Renal cortex interstitium (tissue), 11 donors: ENCODE measurements at regions not wholly inside any gene's neighbourhood (a gene's known extent, or its start where the extent isn't known, plus 50 kb on each side); places are given as distances from the start of the nearest gene placed in this dataset.
"Not testable (repeated sequence)": the region's sequence is repeated elsewhere in the genome, so short reads cannot be mapped to it uniquely, and the experiment has no call there.

ENCODE experiments used
- DNase-seq, 11 donors: peaks; one replicate each; pipeline ENCODE4 v3.0.0-alpha.2; 2013; ENCODE audit warnings: low read depth in 9 of 11, low spot score in 4 of 11; ENCODE audit errors: extremely low read depth in 1 of 11

GRCh38 chr11:57047610-57048009 is 58.9 kb downstream of the OR5AK2 start:
- no peak for DNase-seq

- no peak for DNase-seq
These were observed 61.0 kb downstream of the OR5AK2 start for GRCh38 chr11:57049749-57050148.

- DNase-seq = no peak
These were observed 66.1 kb downstream of the OR5AK2 start for GRCh38 chr11:57054817-57055216.

GRCh38 chr11:57055744-57056143 is 67.0 kb downstream of the OR5AK2 start:
- DNase-seq = no peak

- no peak for DNase-seq
These were observed 68.0 kb downstream of the OR5AK2 start for GRCh38 chr11:57056735-57057134.

- no peak for DNase-seq
These were observed 68.8 kb downstream of the OR5AK2 start for GRCh38 chr11:57057561-57057960.

GRCh38 chr11:57062957-57063356 is 74.2 kb downstream of the OR5AK2 start:
- DNase-seq = not testable (repeated sequence)

GRCh38 chr11:57069942-57070341 is 81.2 kb downstream of the OR5AK2 start:
- DNase-seq = no peak

GRCh38 chr11:57071829-57072228 is 83.1 kb downstream of the OR5AK2 start:
- no peak for DNase-seq

GRCh38 chr11:57072640-57073039 is 83.9 kb downstream of the OR5AK2 start:
- DNase-seq = no peak

GRCh38 chr11:57073128-57073527 is 84.4 kb downstream of the OR5AK2 start:
- DNase-seq = no peak

- no peak for DNase-seq
These were observed 92.6 kb downstream of the OR5AK2 start for GRCh38 chr11:57081356-57081755.

GRCh38 chr11:57082125-57082524 is 93.4 kb downstream of the OR5AK2 start:
- no peak for DNase-seq

- DNase-seq = no peak
These were observed 95.1 kb downstream of the OR5AK2 start for GRCh38 chr11:57083641-57084385.

GRCh38 chr11:57085611-57086010 is 96.1 kb upstream of the LRRC55 start:
- no peak for DNase-seq

- no peak for DNase-seq
These were observed 93.8 kb upstream of the LRRC55 start for GRCh38 chr11:57087991-57088390.

- DNase-seq = no peak
These were observed 89.6 kb upstream of the LRRC55 start for GRCh38 chr11:57092028-57092698.

- no peak for DNase-seq
These were observed 87.4 kb upstream of the LRRC55 start for GRCh38 chr11:57094181-57094935.

GRCh38 chr11:57095417-57095816 is 86.3 kb upstream of the LRRC55 start:
- no peak for DNase-seq

- DNase-seq = no peak
These were observed 85.9 kb upstream of the LRRC55 start for GRCh38 chr11:57095896-57096295.
